Panc1 (cell line): ENCODE measurements at regions not wholly inside any gene's neighbourhood (a gene's known extent, or its start where the extent isn't known, plus 50 kb on each side); places are given as distances from the start of the nearest gene placed in this dataset.

Experiments
- ATAC-seq: fragments of 200-7000 bp; cut with Tn5 transposase; 2 replicates; pipeline ENCODE4 v1.9.1; 2020; ENCODE audit warnings: mild to moderate bottlenecking, moderate library complexity
- BruUV-seq: library from RNA; stranded (reverse); fragments of 400-500 nt; replicated peaks from 2 replicates; lab custom pipeline; 2021; lab: Mats Ljungman, UMichigan
- CTCF ChIA-PET: fragments of 300-600 bp; sonication (Branson Sonifier 250); formaldehyde crosslinking; loops from one replicate; lab custom pipeline; 2022; ENCODE audit warnings: antibody characterized with exemption; lab: Charles Lee
- POLR2A ChIA-PET: fragments of 300-600 bp; sonication (Branson Sonifier 250); formaldehyde crosslinking; loops from one replicate; lab custom pipeline; 2022; ENCODE audit warnings: antibody characterized with exemption; lab: Charles Lee
- DNase-seq: peaks from one replicate; pipeline ENCODE4 v3.0.0-alpha.2; 2010; ENCODE audit warnings: low read depth, low spot score
- H3K27ac ChIP-seq: 2 replicates; pipeline ENCODE4 v1.5.1; 2011; ENCODE audit warnings: mild to moderate bottlenecking, low read length, inconsistent platforms
- H3K27me3 ChIP-seq: fragments of 200-500 bp; sonication (Bioruptor generic); 2 replicates; pipeline ENCODE4 v1.6.0; 2014; ENCODE audit warnings: low read length, inconsistent platforms; ENCODE audit not compliant: control insufficient read depth, insufficient read depth
- H3K36me3 ChIP-seq: fragments of 200-500 bp; sonication (Bioruptor generic); 2 replicates; pipeline ENCODE4 v1.5.1; 2014; ENCODE audit warnings: inconsistent platforms, mild to moderate bottlenecking, low read length, moderate library complexity; ENCODE audit not compliant: control insufficient read depth, insufficient read depth
- H3K4me1 ChIP-seq: 2 replicates; pipeline ENCODE4 v1.5.1; 2011; ENCODE audit warnings: inconsistent platforms, mild to moderate bottlenecking, low read length, moderate library complexity; ENCODE audit not compliant: control insufficient read depth, insufficient read depth
- H3K4me3 ChIP-seq, 2 experiments: 2 replicates each; pipeline ENCODE4 v1.5.1; 2011 to 2012; ENCODE audit warnings: low read depth in 2 of 2, low read length in 2 of 2, mild to moderate bottlenecking in 2 of 2, inconsistent platforms in 1 of 2, moderate library complexity in 1 of 2
- H3K9me3 ChIP-seq: fragments of 200-500 bp; sonication (Bioruptor generic); 2 replicates; pipeline ENCODE4 v1.5.1; 2014; ENCODE audit warnings: low read depth, mild to moderate bottlenecking, inconsistent platforms, low read length, moderate library complexity; ENCODE audit not compliant: control insufficient read depth, insufficient read depth
- POLR2AphosphoS5 ChIP-seq: IDR thresholded peaks from 2 replicates; pipeline ENCODE4 v1.6.1; 2012; ENCODE audit warnings: mild to moderate bottlenecking, low read depth, low read length, moderate library complexity
- SIN3A ChIP-seq: IDR thresholded peaks from 2 replicates; pipeline ENCODE4 v1.6.1; 2012; ENCODE audit warnings: low read depth, mild to moderate bottlenecking, low read length, moderate library complexity, borderline replicate concordance; ENCODE audit not compliant: insufficient read depth
- TCF7L2 ChIP-seq: IDR thresholded peaks from 2 replicates; pipeline ENCODE4 v1.6.1; 2011; ENCODE audit warnings: mild to moderate bottlenecking, low read depth, low read length, inconsistent platforms
- in situ Hi-C: cut with HindIII; loops from 2 replicates; pipeline ENCODE4 v1.10.0; 2016; ENCODE audit warnings: low sequenced_read_pairs, low pct_unique_long_range_greater_than_20kb
- intact Hi-C: fragments of 100-400 bp; cut with micrococcal nuclease; formaldehyde crosslinking; loops from one replicate; pipeline ENCODE4 v1.10.0; 2022; ENCODE audit not compliant: unreplicated experiment
- TF ChIP-seq, protein P1 (sequence below): fragments of 450-650 bp; IDR thresholded peaks from 2 replicates; pipeline ENCODE4 v1.5.1; 2017; ENCODE audit warnings: mild to moderate bottlenecking
- TF ChIP-seq, protein P2 (sequence below), 2 experiments: IDR thresholded peaks; 2 replicates each; pipeline ENCODE4 v1.6.1; 2011 to 2012; ENCODE audit warnings: low read depth in 2 of 2, control low read depth in 1 of 2, low read length in 1 of 2, mild to moderate bottlenecking in 1 of 2, moderate library complexity in 1 of 2; ENCODE audit not compliant: insufficient read depth in 1 of 2

GRCh38 chr17:77641718-77642117 is 316.8 kb upstream of the TNRC6C start:
- H3K4me1 ChIP-seq, result peaks cover 5% of the 10 kb centered on the region; the same call in 1 of the 2 replicates
- TF ChIP-seq, protein P1, sequence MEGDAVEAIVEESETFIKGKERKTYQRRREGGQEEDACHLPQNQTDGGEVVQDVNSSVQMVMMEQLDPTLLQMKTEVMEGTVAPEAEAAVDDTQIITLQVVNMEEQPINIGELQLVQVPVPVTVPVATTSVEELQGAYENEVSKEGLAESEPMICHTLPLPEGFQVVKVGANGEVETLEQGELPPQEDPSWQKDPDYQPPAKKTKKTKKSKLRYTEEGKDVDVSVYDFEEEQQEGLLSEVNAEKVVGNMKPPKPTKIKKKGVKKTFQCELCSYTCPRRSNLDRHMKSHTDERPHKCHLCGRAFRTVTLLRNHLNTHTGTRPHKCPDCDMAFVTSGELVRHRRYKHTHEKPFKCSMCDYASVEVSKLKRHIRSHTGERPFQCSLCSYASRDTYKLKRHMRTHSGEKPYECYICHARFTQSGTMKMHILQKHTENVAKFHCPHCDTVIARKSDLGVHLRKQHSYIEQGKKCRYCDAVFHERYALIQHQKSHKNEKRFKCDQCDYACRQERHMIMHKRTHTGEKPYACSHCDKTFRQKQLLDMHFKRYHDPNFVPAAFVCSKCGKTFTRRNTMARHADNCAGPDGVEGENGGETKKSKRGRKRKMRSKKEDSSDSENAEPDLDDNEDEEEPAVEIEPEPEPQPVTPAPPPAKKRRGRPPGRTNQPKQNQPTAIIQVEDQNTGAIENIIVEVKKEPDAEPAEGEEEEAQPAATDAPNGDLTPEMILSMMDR, result no peak
- TF ChIP-seq SIN3A (no peak), TCF7L2 (no peak), POLR2AphosphoS5 (no peak)
- TF ChIP-seq, protein P2, sequence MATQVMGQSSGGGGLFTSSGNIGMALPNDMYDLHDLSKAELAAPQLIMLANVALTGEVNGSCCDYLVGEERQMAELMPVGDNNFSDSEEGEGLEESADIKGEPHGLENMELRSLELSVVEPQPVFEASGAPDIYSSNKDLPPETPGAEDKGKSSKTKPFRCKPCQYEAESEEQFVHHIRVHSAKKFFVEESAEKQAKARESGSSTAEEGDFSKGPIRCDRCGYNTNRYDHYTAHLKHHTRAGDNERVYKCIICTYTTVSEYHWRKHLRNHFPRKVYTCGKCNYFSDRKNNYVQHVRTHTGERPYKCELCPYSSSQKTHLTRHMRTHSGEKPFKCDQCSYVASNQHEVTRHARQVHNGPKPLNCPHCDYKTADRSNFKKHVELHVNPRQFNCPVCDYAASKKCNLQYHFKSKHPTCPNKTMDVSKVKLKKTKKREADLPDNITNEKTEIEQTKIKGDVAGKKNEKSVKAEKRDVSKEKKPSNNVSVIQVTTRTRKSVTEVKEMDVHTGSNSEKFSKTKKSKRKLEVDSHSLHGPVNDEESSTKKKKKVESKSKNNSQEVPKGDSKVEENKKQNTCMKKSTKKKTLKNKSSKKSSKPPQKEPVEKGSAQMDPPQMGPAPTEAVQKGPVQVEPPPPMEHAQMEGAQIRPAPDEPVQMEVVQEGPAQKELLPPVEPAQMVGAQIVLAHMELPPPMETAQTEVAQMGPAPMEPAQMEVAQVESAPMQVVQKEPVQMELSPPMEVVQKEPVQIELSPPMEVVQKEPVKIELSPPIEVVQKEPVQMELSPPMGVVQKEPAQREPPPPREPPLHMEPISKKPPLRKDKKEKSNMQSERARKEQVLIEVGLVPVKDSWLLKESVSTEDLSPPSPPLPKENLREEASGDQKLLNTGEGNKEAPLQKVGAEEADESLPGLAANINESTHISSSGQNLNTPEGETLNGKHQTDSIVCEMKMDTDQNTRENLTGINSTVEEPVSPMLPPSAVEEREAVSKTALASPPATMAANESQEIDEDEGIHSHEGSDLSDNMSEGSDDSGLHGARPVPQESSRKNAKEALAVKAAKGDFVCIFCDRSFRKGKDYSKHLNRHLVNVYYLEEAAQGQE (IDR thresholded peaks at IDR 0.05; ENCODE audit: insufficient read depth in 1 of 2, low read depth in 2 of 2, low read length in 1 of 2), result no peak
- ATAC-seq, result no peak
- CTCF ChIA-PET, result no interaction called here
- in situ Hi-C loops, result no loop called here
- POLR2A ChIA-PET, result no interaction called here
- no peaks in the 10 kb centered on the region for H3K36me3 ChIP-seq
- BruUV-seq, result no TSS peak
- H3K27me3 ChIP-seq, result peaks cover 24% of the 10 kb centered on the region
- intact Hi-C loops, result no loop called here
- H3K9me3 ChIP-seq, result no peaks in the 10 kb centered on the region
- H3K4me3 ChIP-seq, result no peak overlapping the region
- no peak for DNase-seq
- H3K27ac ChIP-seq, result no peak overlapping the region

- intact Hi-C loops, result no loop called here
- POLR2A ChIA-PET, result no interaction called here
Observed at GRCh38 chr17:77644181-77645071, 314.1 kb upstream of the TNRC6C start.

More at GRCh38 chr17:77644181-77645071, 314.1 kb upstream of the TNRC6C start:
- Histone ChIP-seq H3K4me3 (no peak overlapping the region), H3K27ac (no peak overlapping the region), H3K9me3 (no peaks in the 10 kb centered on the region), H3K27me3 (peaks cover 13% of the 10 kb centered on the region), H3K36me3 (no peaks in the 10 kb centered on the region), H3K4me1 (peaks cover 5% of the 10 kb centered on the region; the same call in 1 of the 2 replicates)
- in situ Hi-C loops, result no loop called here
- BruUV-seq, result no TSS peak
- CTCF ChIA-PET, result no interaction called here
- TF ChIP-seq, protein P1, result no peak
- no peak for TF ChIP-seq SIN3A
- no peak for TF ChIP-seq POLR2AphosphoS5
- TF ChIP-seq, protein P2 (IDR thresholded peaks at IDR 0.05; ENCODE audit: insufficient read depth in 1 of 2, low read depth in 2 of 2, low read length in 1 of 2), result no peak
- no peak for TF ChIP-seq TCF7L2
- ATAC-seq (no peak), DNase-seq (no peak)
